ENCODE measurements at regions not wholly inside any gene's neighbourhood (a gene's known extent, or its start where the extent isn't known, plus 50 kb on each side); places are given as distances from the start of the nearest gene placed in this dataset.

- TF ChIP-seq CTCF (IDR thresholded peaks at IDR 0.05) = no peak
- no peak for TF ChIP-seq POLR2A (IDR thresholded peaks at IDR 0.05)
These were observed 110.2 kb upstream of the PHF14 start for GRCh38 chr7:10863476-10863875.
